ENCODE measurements at regions not wholly inside any gene's neighbourhood (a gene's known extent, or its start where the extent isn't known, plus 50 kb on each side); places are given as distances from the start of the nearest gene placed in this dataset.

GRCh38 chr9:115378241-115378640, 260.3 kb upstream of the TNC start:
- no peak for DNase-seq (ENCODE audit: low read depth)
- H3K4me3 ChIP-seq (ENCODE audit: low read depth, low read length), result no peak overlapping the region
- TF ChIP-seq CTCF (IDR thresholded peaks at IDR 0.05; ENCODE audit: insufficient read depth, low read length), result no peak

GRCh38 chr9:115378758-115379157, 260.8 kb upstream of the TNC start:
- DNase-seq (ENCODE audit: low read depth), result no peak
- no peak for TF ChIP-seq CTCF (IDR thresholded peaks at IDR 0.05; ENCODE audit: insufficient read depth, low read length)
- H3K4me3 ChIP-seq (ENCODE audit: low read depth, low read length), result no peak overlapping the region

GRCh38 chr9:115379719-115380118, 261.8 kb upstream of the TNC start:
- H3K4me3 ChIP-seq (ENCODE audit: low read depth, low read length), result no peak overlapping the region
- DNase-seq (ENCODE audit: low read depth), result no peak
- no peak for TF ChIP-seq CTCF (IDR thresholded peaks at IDR 0.05; ENCODE audit: insufficient read depth, low read length)

- DNase-seq (ENCODE audit: low read depth), result no peak
- H3K4me3 ChIP-seq (ENCODE audit: low read depth, low read length), result no peak overlapping the region
- TF ChIP-seq CTCF (IDR thresholded peaks at IDR 0.05; ENCODE audit: insufficient read depth, low read length), result no peak
Measured at GRCh38 chr9:115382865-115383264, 264.9 kb upstream of the TNC start.

- DNase-seq (ENCODE audit: low read depth), result no peak
- no peak for TF ChIP-seq CTCF (IDR thresholded peaks at IDR 0.05; ENCODE audit: insufficient read depth, low read length)
Measured at GRCh38 chr9:115385383-115386122, 267.6 kb upstream of the TNC start.

GRCh38 chr9:115386963-115387770, 269.2 kb upstream of the TNC start:
- DNase-seq (ENCODE audit: low read depth), result no peak
- TF ChIP-seq CTCF (IDR thresholded peaks at IDR 0.05; ENCODE audit: insufficient read depth, low read length), result no peak
- no peak overlapping the region for H3K4me3 ChIP-seq (ENCODE audit: low read depth, low read length)

More at GRCh38 chr9:115385383-115386122, 267.6 kb upstream of the TNC start:
- H3K4me3 ChIP-seq (ENCODE audit: low read depth, low read length), result no peak overlapping the region

All from fibroblast of the aortic adventitia (primary cell).